IMR-90 (cell line): ENCODE measurements at regions not wholly inside any gene's neighbourhood (a gene's known extent, or its start where the extent isn't known, plus 50 kb on each side); places are given as distances from the start of the nearest gene placed in this dataset.

ENCODE experiments used
- CTCF ChIP-seq: conservative IDR thresholded peaks from 2 replicates; pipeline ENCODE4 v1.5.1; 2012; ENCODE audit warnings: mild to moderate bottlenecking, low read depth, low read length, improper control_type of control experiment
- FOS ChIP-seq: fragments of 150-350 bp; IDR thresholded peaks from 2 replicates; pipeline ENCODE4 v1.6.1; 2016; ENCODE audit warnings: low read depth, low read length
- MXI1 ChIP-seq: IDR thresholded peaks from 2 replicates; pipeline ENCODE4 v1.6.1; 2012; ENCODE audit warnings: low read depth, mild to moderate bottlenecking, low read length, moderate library complexity, borderline replicate concordance
- POLR2A ChIP-seq: IDR thresholded peaks from 2 replicates; pipeline ENCODE4 v1.6.1; 2012; ENCODE audit warnings: mild to moderate bottlenecking, low read depth, low read length
- RCOR1 ChIP-seq: IDR thresholded peaks from 2 replicates; pipeline ENCODE4 v1.6.1; 2012; ENCODE audit warnings: mild to moderate bottlenecking, low read length, improper control_type of control experiment; ENCODE audit not compliant: insufficient replicate concordance
- RFX5 ChIP-seq: IDR thresholded peaks from 2 replicates; pipeline ENCODE4 v1.8.0; 2012; ENCODE audit warnings: low read depth, mild to moderate bottlenecking, low read length, moderate library complexity
- SMC3 ChIP-seq: fragments of 150-350 bp; IDR thresholded peaks from 2 replicates; pipeline ENCODE4 v1.6.1; 2016; ENCODE audit warnings: low read depth, mild to moderate bottlenecking, antibody characterized with exemption, low read length, moderate library complexity
- USF2 ChIP-seq: fragments of 150-350 bp; IDR thresholded peaks from 2 replicates; pipeline ENCODE4 v1.6.1; 2017; ENCODE audit warnings: mild to moderate bottlenecking, antibody characterized with exemption, low read length, low read depth

GRCh38 chr7:41762641-41763040, 59.8 kb upstream of the INHBA start:
- no peak for TF ChIP-seq MXI1
- TF ChIP-seq CTCF: no peak
- TF ChIP-seq RCOR1: no peak
- no peak for TF ChIP-seq POLR2A
- no peak for TF ChIP-seq RFX5
- no peak for TF ChIP-seq SMC3
- no peak for TF ChIP-seq FOS
- TF ChIP-seq USF2: no peak
